NB4 (cell line): ENCODE measurements at regions not wholly inside any gene's neighbourhood (a gene's known extent, or its start where the extent isn't known, plus 50 kb on each side); places are given as distances from the start of the nearest gene placed in this dataset.

ENCODE experiments used
- DNase-seq: peaks from one replicate; pipeline ENCODE4 v3.0.0; 2010; ENCODE audit warnings: low read depth
- H3K4me3 ChIP-seq: one replicate; pipeline ENCODE4 v1.5.1; 2011; ENCODE audit warnings: mild to moderate bottlenecking, low read depth, low read length, moderate library complexity
- CTCF ChIP-seq: IDR thresholded peaks from one replicate; pipeline ENCODE4 v1.5.1; 2012; ENCODE audit warnings: low read depth, low read length
- MAX ChIP-seq: IDR thresholded peaks from 2 replicates; pipeline ENCODE4 v1.6.1; 2011; ENCODE audit warnings: low read depth, low read length
- MYC ChIP-seq: IDR thresholded peaks from 2 replicates; pipeline ENCODE4 v1.6.1; 2011; ENCODE audit warnings: low read depth, low read length
- POLR2A ChIP-seq: IDR thresholded peaks from 2 replicates; pipeline ENCODE4 v1.6.1; 2011; ENCODE audit warnings: mild to moderate bottlenecking; ENCODE audit not compliant: insufficient read length; ENCODE audit errors: extremely low read depth

DNA sequence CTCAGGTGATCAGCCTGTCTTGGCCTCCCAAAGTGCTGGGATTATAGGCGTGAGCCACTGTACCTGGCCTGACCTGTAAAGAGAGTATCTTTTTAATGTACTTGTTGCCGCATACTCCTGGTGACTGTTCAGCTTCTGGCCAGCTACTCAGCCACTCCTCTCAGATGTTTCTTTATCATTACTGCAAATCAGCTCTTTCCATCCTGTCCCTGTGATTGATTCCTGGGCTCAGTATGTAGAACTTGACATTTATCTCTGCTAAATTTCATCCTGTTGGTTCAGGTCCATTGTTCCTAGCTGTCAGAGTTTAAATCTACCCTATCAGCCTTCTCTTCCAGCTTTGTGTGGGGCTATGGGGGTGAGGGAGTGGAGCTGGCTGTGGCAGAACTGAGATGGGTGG lies 211.5 kb upstream of the ASIC2 start:
- TF ChIP-seq MYC (no peak), MAX (no peak), POLR2A (no peak), CTCF (no peak)
- no peak overlapping the region for H3K4me3 ChIP-seq
- no peak for DNase-seq

- DNase-seq: no peak
- TF ChIP-seq POLR2A (no peak), MAX (no peak), MYC (no peak), CTCF (no peak)
- no peak overlapping the region for H3K4me3 ChIP-seq
Observed at GRCh38 chr17:33506889-33507650, 214.0 kb upstream of the ASIC2 start.

GRCh38 chr17:33508215-33508614 lies 215.1 kb upstream of the ASIC2 start:
- no peak for DNase-seq
- H3K4me3 ChIP-seq: no peak overlapping the region
- TF ChIP-seq POLR2A (no peak), MYC (no peak), CTCF (no peak), MAX (no peak)

DNA sequence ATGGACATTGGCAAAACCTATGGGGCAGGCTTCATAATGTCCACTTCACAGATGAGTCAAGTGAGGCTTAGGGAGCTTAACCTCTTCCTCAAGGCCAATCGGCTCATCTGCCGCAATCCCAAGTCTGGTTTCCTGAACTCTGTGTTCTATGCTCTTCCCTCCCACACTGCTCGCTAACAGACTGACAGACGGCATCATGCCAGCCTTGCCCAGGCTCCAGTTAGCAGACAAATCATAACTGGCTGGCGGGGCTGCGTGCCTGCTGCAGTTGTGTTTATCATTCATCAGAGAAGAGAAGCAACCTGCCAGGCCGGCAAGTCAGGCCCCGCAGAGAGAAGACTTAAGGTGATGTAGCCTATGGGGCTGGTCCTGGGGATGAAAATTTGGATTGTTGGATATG lies 216.2 kb upstream of the ASIC2 start:
- no peak overlapping the region for H3K4me3 ChIP-seq
- TF ChIP-seq MAX: no peak
- no peak for TF ChIP-seq CTCF
- no peak for TF ChIP-seq MYC
- no peak for TF ChIP-seq POLR2A
- DNase-seq: no peak

DNA sequence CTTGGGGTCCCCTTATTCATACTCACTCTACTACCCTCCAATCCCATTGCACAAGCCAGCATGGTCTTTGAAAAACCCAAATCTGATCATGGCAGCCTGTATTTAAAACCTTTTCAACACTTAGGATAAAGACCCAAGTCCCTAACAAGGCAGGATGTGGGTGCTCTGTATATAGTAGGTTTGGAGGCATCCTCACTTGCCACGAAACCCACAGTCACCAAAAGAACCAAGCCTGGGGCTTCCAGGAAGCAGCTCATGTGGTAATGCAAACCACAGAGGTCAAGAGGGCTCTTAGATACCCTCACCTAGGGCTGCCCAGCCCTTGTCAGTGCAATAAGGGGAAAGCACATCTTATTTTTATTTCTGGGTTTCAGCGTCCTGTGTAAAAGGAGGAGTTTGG lies 218.6 kb upstream of the ASIC2 start:
- no peak overlapping the region for H3K4me3 ChIP-seq
- peak; percentile 41 for DNase-seq
- TF ChIP-seq MYC: no peak
- TF ChIP-seq CTCF: no peak
- TF ChIP-seq MAX: no peak
- TF ChIP-seq POLR2A: no peak
